Upper lobe of left lung (tissue), 4 donors: ENCODE measurements at regions not wholly inside any gene's neighbourhood (a gene's known extent, or its start where the extent isn't known, plus 50 kb on each side); places are given as distances from the start of the nearest gene placed in this dataset.

Experiments used
- POLR2A ChIP-seq, 4 donors: fragments of 450-650 bp; IDR thresholded peaks; one replicate each; pipeline ENCODE4 v1.5.1; 2016 to 2017; ENCODE audit warnings: antibody characterized with exemption in 4 of 4, mild to moderate bottlenecking in 2 of 4
- TF ChIP-seq, protein P1 (sequence below), 6 experiments: fragments of 450-650 bp in 4 of 6; fragments of 200-600 bp in 2 of 6; sonication (generic) in 2 of 6; IDR thresholded peaks; one replicate each; pipeline ENCODE4 v1.5.1; 2016 to 2019; ENCODE audit warnings: antibody characterized with exemption in 6 of 6

DNA sequence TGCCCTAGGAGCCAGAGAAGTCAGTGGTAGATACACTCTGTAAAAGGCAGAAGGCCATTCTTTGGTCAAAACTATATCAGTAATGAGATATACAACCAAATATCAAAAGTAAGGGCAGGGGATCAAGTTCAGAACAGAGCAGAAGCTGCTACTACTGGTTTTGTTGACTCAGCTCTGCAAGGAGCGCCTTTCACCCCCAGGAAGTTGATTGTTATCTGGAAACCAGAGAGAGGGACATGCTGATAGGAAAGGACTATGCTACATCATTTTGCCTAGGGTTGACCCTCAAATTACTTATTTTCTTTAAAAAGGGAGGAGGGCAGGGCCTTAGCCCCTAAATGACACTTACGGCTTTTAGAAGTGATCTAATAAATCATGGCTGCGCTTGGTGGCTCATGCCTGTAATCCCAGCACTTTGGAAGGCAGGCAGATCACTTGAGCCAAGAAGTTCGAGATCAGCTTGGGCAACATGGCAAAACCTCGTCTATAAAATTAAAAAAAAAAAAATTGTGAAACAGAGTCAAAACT, 194.0 kb downstream of the KLHL28 start:
- no peak for TF ChIP-seq POLR2A (IDR thresholded peaks at IDR 0.05)
- TF ChIP-seq, protein P1, sequence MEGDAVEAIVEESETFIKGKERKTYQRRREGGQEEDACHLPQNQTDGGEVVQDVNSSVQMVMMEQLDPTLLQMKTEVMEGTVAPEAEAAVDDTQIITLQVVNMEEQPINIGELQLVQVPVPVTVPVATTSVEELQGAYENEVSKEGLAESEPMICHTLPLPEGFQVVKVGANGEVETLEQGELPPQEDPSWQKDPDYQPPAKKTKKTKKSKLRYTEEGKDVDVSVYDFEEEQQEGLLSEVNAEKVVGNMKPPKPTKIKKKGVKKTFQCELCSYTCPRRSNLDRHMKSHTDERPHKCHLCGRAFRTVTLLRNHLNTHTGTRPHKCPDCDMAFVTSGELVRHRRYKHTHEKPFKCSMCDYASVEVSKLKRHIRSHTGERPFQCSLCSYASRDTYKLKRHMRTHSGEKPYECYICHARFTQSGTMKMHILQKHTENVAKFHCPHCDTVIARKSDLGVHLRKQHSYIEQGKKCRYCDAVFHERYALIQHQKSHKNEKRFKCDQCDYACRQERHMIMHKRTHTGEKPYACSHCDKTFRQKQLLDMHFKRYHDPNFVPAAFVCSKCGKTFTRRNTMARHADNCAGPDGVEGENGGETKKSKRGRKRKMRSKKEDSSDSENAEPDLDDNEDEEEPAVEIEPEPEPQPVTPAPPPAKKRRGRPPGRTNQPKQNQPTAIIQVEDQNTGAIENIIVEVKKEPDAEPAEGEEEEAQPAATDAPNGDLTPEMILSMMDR (IDR thresholded peaks at IDR 0.05), result no peak
